T-cell (primary cell): ENCODE measurements at regions not wholly inside any gene's neighbourhood (a gene's known extent, or its start where the extent isn't known, plus 50 kb on each side); places are given as distances from the start of the nearest gene placed in this dataset.

ENCODE experiments used
- ATAC-seq, 4 experiments: fragments of 200-7000 bp in 3 of 4; fragments of 150-1000 bp in 1 of 4; cut with Tn5 transposase; replicated peaks in 1 of 4; 1 replicate in 3 of 4; 2 replicates in 1 of 4; pipeline ENCODE4 v1.10.0; 2021; ENCODE audit warnings: moderate library complexity in 3 of 4, mild to moderate bottlenecking in 2 of 4, moderate number of reproducible peaks in 1 of 4
- CTCF ChIA-PET, 2 donors: fragments of 300-600 bp; sonication (Branson Sonifier 250); formaldehyde crosslinking; loops; one replicate each; lab custom pipeline; 2022; ENCODE audit warnings: antibody characterized with exemption in 2 of 2; lab: Charles Lee
- POLR2A ChIA-PET, 2 donors: fragments of 300-600 bp; sonication (Branson Sonifier 250); formaldehyde crosslinking; loops; one replicate each; lab custom pipeline; 2022; ENCODE audit warnings: antibody characterized with exemption in 2 of 2; lab: Charles Lee
- DNase-seq, 35 experiments: peaks; one replicate each; pipeline versions ENCODE4 v3.0.0 to v3.0.0-alpha.2; 2013 to 2023
- H3K27ac ChIP-seq: one replicate; pipeline ENCODE4 v1.5.1; 2013; ENCODE audit warnings: low read length
- H3K27me3 ChIP-seq, 2 experiments: replicated peaks in 1 of 2; 1 replicate in 1 of 2; 2 replicates in 1 of 2; pipeline versions ENCODE4 v1.6.1 to v1.7.0; 2013; ENCODE audit warnings: low read length in 1 of 2, mixed read lengths in 1 of 2; ENCODE audit not compliant: control insufficient read depth in 2 of 2, insufficient read depth in 2 of 2; ENCODE audit errors: extremely low read depth in 1 of 2
- H3K36me3 ChIP-seq, 2 donors: 1 replicate in 1 of 2; 2 replicates in 1 of 2; pipeline versions ENCODE4 v1.6.1 to v1.7.0; 2013; ENCODE audit warnings: low read length in 1 of 2; ENCODE audit not compliant: control insufficient read depth in 2 of 2, insufficient read depth in 1 of 2; ENCODE audit errors: extremely low read depth in 1 of 2
- H3K4me1 ChIP-seq, 2 experiments: 1 replicate in 1 of 2; 2 replicates in 1 of 2; pipeline versions ENCODE4 v1.6.1 to v1.7.0; 2013; ENCODE audit warnings: low read length in 2 of 2, mixed read lengths in 1 of 2; ENCODE audit not compliant: insufficient read depth in 2 of 2, control insufficient read depth in 1 of 2; ENCODE audit errors: extremely low read depth in 1 of 2
- H3K4me3 ChIP-seq, 2 donors: 1 replicate in 1 of 2; 2 replicates in 1 of 2; pipeline versions ENCODE4 v1.5.1 to v1.7.0; 2013; ENCODE audit warnings: mild to moderate bottlenecking in 2 of 2, low read length in 1 of 2, moderate library complexity in 1 of 2; ENCODE audit not compliant: control insufficient read depth in 1 of 2; ENCODE audit errors: extremely low read depth in 1 of 2
- H3K9me3 ChIP-seq: 2 replicates; pipeline ENCODE4 v1.7.0; 2013
- H3K27ac Mint-ChIP-seq, 2 donors: one replicate each; pipeline ENCODE4 v1.8.0; 2020 to 2021; ENCODE audit warnings: mild to moderate bottlenecking in 2 of 2, mixed read lengths in 2 of 2
- H3K27me3 Mint-ChIP-seq, 2 donors: one replicate each; pipeline ENCODE4 v1.8.0; 2021 to 2022; ENCODE audit warnings: mixed read lengths in 2 of 2
- H3K36me3 Mint-ChIP-seq: one replicate; pipeline ENCODE4 v1.8.0; 2021; ENCODE audit warnings: mixed read lengths
- H3K4me1 Mint-ChIP-seq, 3 donors: one replicate each; pipeline ENCODE4 v1.8.0; 2020 to 2022; ENCODE audit warnings: mixed read lengths in 3 of 3, mild to moderate bottlenecking in 1 of 3
- H3K4me3 Mint-ChIP-seq, 3 donors: one replicate each; pipeline ENCODE4 v1.8.0; 2020 to 2022; ENCODE audit warnings: mild to moderate bottlenecking in 3 of 3, mixed read lengths in 3 of 3, moderate library complexity in 3 of 3
- H3K9me3 Mint-ChIP-seq, 3 donors: one replicate each; pipeline ENCODE4 v1.8.0; 2020 to 2022; ENCODE audit warnings: mixed read lengths in 3 of 3
- WGBS: methylation state at CpG from one replicate; pipeline ENCODE4 v1.1.5; 2013; ENCODE audit warnings: missing lambda C conversion rate; ENCODE audit not compliant: insufficient coverage; 5-methylcytosine and 5-hydroxymethylcytosine counted together

DNA sequence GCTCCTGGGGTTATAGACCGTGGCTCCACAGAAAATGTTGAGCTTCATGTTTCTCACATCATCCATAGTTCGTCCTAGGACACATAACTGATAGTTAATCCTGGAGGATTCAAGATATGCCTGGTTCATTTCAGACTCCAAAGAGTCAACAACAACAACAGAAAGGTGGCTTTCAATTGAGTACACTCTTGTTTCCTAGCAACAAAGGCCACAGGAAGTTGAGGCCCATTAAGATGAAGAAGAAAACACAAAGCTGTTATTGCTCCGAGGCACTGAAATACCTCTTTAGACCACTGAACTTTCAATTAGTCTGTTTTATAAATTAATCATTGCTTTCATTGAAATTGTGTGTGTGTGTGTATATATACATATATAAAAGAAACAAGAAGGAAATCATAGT is 154.5 kb downstream of the YIPF5 start:
- no CpG with 5 or more reads among the region's 3 CpGs for WGBS
- ATAC-seq = no peak
- Histone ChIP-seq H3K4me3 (no peak overlapping the region), H3K36me3 (no peaks in the 10 kb centered on the region), H3K27me3 (no peaks in the 10 kb centered on the region), H3K9me3 (no peaks in the 10 kb centered on the region), H3K4me1 (no peaks in the 10 kb centered on the region), H3K27ac (no peak overlapping the region)
- ChIA-PET POLR2A (no interaction called here), CTCF (no interaction called here)
- H3K4me3 Mint-ChIP-seq = no peak overlapping the region
- peaks cover 7 to 11% (median 10%) of the 10 kb centered on the region in 3 donors for H3K9me3 Mint-ChIP-seq
- no peak overlapping the region for H3K27ac Mint-ChIP-seq
- peaks cover 3 to 7% of the 10 kb centered on the region in 2 donors for H3K27me3 Mint-ChIP-seq
- peaks cover 0 to 4% (median 4%) of the 10 kb centered on the region in 3 donors for H3K4me1 Mint-ChIP-seq
- no peaks in the 10 kb centered on the region for H3K36me3 Mint-ChIP-seq
- DNase-seq = no peak

GRCh38 chr5:144017119-144017518 is 153.3 kb downstream of the YIPF5 start:
- POLR2A ChIA-PET = no interaction called here
- Mint-ChIP-seq H3K4me1 (peaks cover 0 to 4% (median 4%) of the 10 kb centered on the region in 3 donors), H3K4me3 (no peak overlapping the region), H3K36me3 (no peaks in the 10 kb centered on the region), H3K27ac (no peak overlapping the region), H3K27me3 (peaks cover 3 to 7% of the 10 kb centered on the region in 2 donors), H3K9me3 (peaks cover 9 to 18% (median 10%) of the 10 kb centered on the region in 3 donors)
- Histone ChIP-seq H3K4me3 (no peak overlapping the region), H3K4me1 (no peaks in the 10 kb centered on the region), H3K27ac (no peak overlapping the region), H3K27me3 (no peaks in the 10 kb centered on the region), H3K9me3 (no peaks in the 10 kb centered on the region), H3K36me3 (no peaks in the 10 kb centered on the region)
- no peak for DNase-seq
- CTCF ChIA-PET = no interaction called here
- 100% methylated on average over 2 of the region's 7 CpGs for WGBS
- no peak for ATAC-seq

DNA sequence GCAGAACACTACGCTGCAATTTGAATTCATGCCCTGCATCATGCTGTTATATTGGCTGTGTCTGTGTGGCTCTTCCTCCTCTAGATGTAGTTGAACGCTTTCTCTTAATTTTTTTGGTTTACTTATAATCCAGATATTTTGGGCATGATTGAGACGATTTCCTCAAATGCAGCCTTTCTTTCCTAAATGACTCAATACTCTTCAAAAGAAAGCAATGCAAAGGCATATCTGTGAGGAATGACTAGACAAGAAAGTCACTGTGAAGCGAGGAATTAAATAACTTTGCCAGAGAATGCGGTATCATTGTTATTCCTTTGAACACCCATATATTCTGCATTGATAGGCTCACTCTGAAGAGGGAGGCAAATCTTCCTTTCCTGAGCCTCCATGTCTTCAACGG is 152.8 kb downstream of the YIPF5 start:
- peaks cover 3 to 7% of the 10 kb centered on the region in 2 donors for H3K27me3 Mint-ChIP-seq
- Histone ChIP-seq H3K4me3 (no peak overlapping the region), H3K27me3 (no peaks in the 10 kb centered on the region), H3K4me1 (no peaks in the 10 kb centered on the region), H3K9me3 (no peaks in the 10 kb centered on the region), H3K27ac (no peak overlapping the region), H3K36me3 (no peaks in the 10 kb centered on the region)
- H3K4me3 Mint-ChIP-seq = no peak overlapping the region
- CTCF ChIA-PET = no interaction called here
- H3K27ac Mint-ChIP-seq = no peak overlapping the region
- H3K9me3 Mint-ChIP-seq = peaks cover 10 to 24% (median 12%) of the 10 kb centered on the region in 3 donors
- POLR2A ChIA-PET = no interaction called here
- H3K4me1 Mint-ChIP-seq = peaks cover 0 to 4% (median 4%) of the 10 kb centered on the region in 3 donors
- ATAC-seq (no peak), DNase-seq (no peak)
- no peaks in the 10 kb centered on the region for H3K36me3 Mint-ChIP-seq
- no CpG with 5 or more reads among the region's 6 CpGs for WGBS

DNA sequence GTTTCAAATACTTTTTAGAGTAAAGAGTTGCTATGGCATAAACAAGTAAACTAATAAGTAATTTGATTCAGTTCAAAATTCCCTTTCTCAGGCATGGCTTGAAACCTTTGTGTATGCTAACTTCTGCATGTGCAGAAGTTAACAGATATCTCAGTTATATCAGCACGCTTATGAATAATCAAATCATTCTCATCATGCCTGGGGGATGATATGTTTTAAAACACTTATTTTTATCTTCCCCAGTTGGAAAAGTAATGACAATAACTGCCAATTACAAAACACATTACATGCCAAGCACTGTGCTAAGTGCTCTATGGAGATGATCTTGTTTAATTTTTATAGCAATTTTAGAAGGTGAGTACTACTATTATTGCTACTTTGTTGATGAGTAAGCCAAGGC is 146.4 kb downstream of the YIPF5 start:
- H3K27ac Mint-ChIP-seq = no peak overlapping the region
- no peak overlapping the region for H3K27ac ChIP-seq
- H3K36me3 ChIP-seq = no peaks in the 10 kb centered on the region
- no peak overlapping the region for H3K4me3 Mint-ChIP-seq
- ChIA-PET POLR2A (no interaction called here), CTCF (no interaction called here)
- no peaks in the 10 kb centered on the region for H3K4me1 Mint-ChIP-seq
- peaks cover 0 to 13% of the 10 kb centered on the region in 2 donors for H3K27me3 Mint-ChIP-seq
- no peaks in the 10 kb centered on the region for H3K4me1 ChIP-seq
- H3K9me3 Mint-ChIP-seq = peaks cover 4 to 15% (median 5%) of the 10 kb centered on the region in 3 donors
- no peak for ATAC-seq
- peaks cover 0 to under 1% of the 10 kb centered on the region in 2 experiments for H3K27me3 ChIP-seq
- no peaks in the 10 kb centered on the region for H3K9me3 ChIP-seq
- DNase-seq = no peak
- no CpG with 5 or more reads among the region's 1 CpG for WGBS
- no peak overlapping the region for H3K4me3 ChIP-seq
- H3K36me3 Mint-ChIP-seq = no peaks in the 10 kb centered on the region

DNA sequence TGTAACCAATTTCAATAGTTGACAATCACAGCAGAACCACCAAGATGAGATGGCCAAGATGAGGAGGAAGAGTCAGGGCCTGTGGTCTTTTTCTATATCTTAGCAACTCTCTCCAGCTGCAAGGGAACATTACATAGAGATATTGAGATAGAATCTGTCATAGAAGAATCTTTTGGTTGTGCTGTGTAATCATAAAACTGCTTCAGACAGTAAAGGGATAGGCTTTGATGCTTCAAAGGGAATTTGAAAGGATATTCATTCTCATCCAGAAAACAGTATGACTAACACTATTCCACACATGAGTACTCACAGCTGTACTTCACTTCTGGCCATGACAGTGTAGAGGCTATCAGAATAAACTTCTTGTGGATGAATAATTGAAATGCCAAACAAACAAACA is 145.9 kb downstream of the YIPF5 start:
- H3K27me3 ChIP-seq = peaks cover 0 to 2% of the 10 kb centered on the region in 2 experiments
- no peaks in the 10 kb centered on the region for H3K4me1 ChIP-seq
- CTCF ChIA-PET = no interaction called here
- DNase-seq (no peak), ATAC-seq (no peak)
- no peak overlapping the region for H3K4me3 Mint-ChIP-seq
- no peaks in the 10 kb centered on the region for H3K36me3 Mint-ChIP-seq
- H3K27ac ChIP-seq = no peak overlapping the region
- POLR2A ChIA-PET = no interaction called here
- H3K9me3 Mint-ChIP-seq = peaks cover 4 to 15% (median 5%) of the 10 kb centered on the region in 3 donors
- H3K4me3 ChIP-seq = no peak overlapping the region
- H3K27me3 Mint-ChIP-seq = peaks cover 0 to 13% of the 10 kb centered on the region in 2 donors
- no peaks in the 10 kb centered on the region for H3K4me1 Mint-ChIP-seq
- H3K36me3 ChIP-seq = no peaks in the 10 kb centered on the region
- H3K9me3 ChIP-seq = no peaks in the 10 kb centered on the region
- H3K27ac Mint-ChIP-seq = no peak overlapping the region

DNA sequence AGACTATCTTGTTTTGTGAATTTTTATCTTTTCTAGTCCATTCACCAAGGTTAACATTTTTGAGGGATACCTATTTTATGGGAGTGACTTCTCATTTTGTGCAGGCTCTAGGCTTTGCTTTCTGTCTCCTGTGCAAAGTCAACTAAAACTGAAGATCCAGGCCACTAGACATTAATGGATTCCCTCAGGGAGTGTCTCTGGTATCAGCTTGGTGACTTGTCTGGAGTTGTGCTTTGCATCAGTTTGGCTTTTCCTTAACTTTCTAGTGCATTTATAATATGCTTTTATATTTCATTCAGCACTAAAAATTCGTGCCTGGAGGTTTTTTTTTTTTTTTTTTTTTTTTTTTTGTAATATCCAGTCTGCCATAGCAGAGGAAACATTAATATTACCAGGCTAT is 144.2 kb downstream of the YIPF5 start:
- POLR2A ChIA-PET = no interaction called here
- no peak overlapping the region for H3K27ac ChIP-seq
- no peak overlapping the region for H3K4me3 ChIP-seq
- CTCF ChIA-PET = no interaction called here
- Mint-ChIP-seq H3K27me3 (peaks cover 3 to 6% of the 10 kb centered on the region in 2 donors), H3K36me3 (no peaks in the 10 kb centered on the region), H3K9me3 (peaks cover 0 to 12% (median 5%) of the 10 kb centered on the region in 3 donors), H3K27ac (no peak overlapping the region), H3K4me3 (no peak overlapping the region), H3K4me1 (no peaks in the 10 kb centered on the region)
- H3K36me3 ChIP-seq = no peaks in the 10 kb centered on the region
- ATAC-seq (no peak), DNase-seq (no peak)
- H3K9me3 ChIP-seq = no peaks in the 10 kb centered on the region
- no CpG with 5 or more reads among the region's 1 CpG for WGBS
- no peaks in the 10 kb centered on the region for H3K4me1 ChIP-seq
- peaks cover 0 to 2% of the 10 kb centered on the region in 2 experiments for H3K27me3 ChIP-seq

DNA sequence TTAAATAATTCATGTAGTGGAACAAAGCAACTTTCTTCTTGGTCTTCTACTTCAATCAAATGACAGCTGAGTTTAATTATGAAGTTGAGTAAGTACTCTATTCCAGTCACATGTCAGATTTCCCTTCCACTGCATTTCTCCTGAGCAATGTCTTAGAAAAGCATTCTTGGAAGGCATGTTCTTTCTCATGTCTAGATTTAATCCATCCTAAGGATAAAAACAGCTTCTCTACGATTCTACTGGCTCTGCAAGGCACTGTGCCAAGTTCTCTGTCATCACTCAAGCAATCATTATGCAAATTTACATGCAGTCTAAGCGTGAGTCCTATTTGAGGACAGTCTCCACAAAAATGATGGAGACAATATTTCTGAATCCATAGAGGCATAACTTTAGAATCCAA is 142.4 kb downstream of the YIPF5 start:
- Histone ChIP-seq H3K4me3 (no peak overlapping the region), H3K36me3 (no peaks in the 10 kb centered on the region), H3K27ac (no peak overlapping the region), H3K27me3 (peaks cover 0 to 2% of the 10 kb centered on the region in 2 experiments), H3K9me3 (no peaks in the 10 kb centered on the region), H3K4me1 (no peaks in the 10 kb centered on the region)
- no peak for ATAC-seq
- H3K36me3 Mint-ChIP-seq = no peaks in the 10 kb centered on the region
- no peak overlapping the region for H3K4me3 Mint-ChIP-seq
- H3K27ac Mint-ChIP-seq = no peak overlapping the region
- CTCF ChIA-PET = no interaction called here
- WGBS = 70% methylated on average over 2 of the region's 2 CpGs
- no peaks in the 10 kb centered on the region for H3K9me3 Mint-ChIP-seq
- POLR2A ChIA-PET = no interaction called here
- H3K4me1 Mint-ChIP-seq = no peaks in the 10 kb centered on the region
- DNase-seq = no peak
- peaks cover 3 to 6% of the 10 kb centered on the region in 2 donors for H3K27me3 Mint-ChIP-seq
